GM12878 (cell line): ENCODE measurements at regions not wholly inside any gene's neighbourhood (a gene's known extent, or its start where the extent isn't known, plus 50 kb on each side); places are given as distances from the start of the nearest gene placed in this dataset.

Source experiments
- ATAC-seq: fragments of 200-7000 bp; cut with Tn5 transposase; 3 replicates; pipeline ENCODE4 v1.9.1; 2020; ENCODE audit warnings: mild to moderate bottlenecking, moderate library complexity
- BruUV-seq: library from RNA; stranded (reverse); fragments of 400-500 nt; replicated peaks from 2 replicates; lab custom pipeline; 2021; lab: Mats Ljungman, UMichigan
- CTCF ChIA-PET: fragments of 300-600 bp; sonication (Branson Sonifier 250); formaldehyde crosslinking; extraction: SDS; loops from one replicate; lab custom pipeline; 2021; ENCODE audit warnings: inconsistent platforms; lab: Yijun Ruan, JAX
- POLR2A ChIA-PET: fragments of 350-600 bp; formaldehyde crosslinking; extraction: SDS; loops from one replicate; lab custom pipeline; 2021; ENCODE audit warnings: inconsistent platforms; lab: Charles Lee
- RAD21 ChIA-PET: fragments of 300-600 bp; sonication (Branson Sonifier 250); formaldehyde crosslinking; loops from one replicate; lab custom pipeline; 2023; ENCODE audit warnings: antibody characterized with exemption; ENCODE audit not compliant: unreplicated experiment; lab: Charles Lee
- SMC1A ChIA-PET: fragments of 300-600 bp; sonication (Branson Sonifier 250); formaldehyde crosslinking; loops from one replicate; lab custom pipeline; 2023; ENCODE audit not compliant: unreplicated experiment, uncharacterized antibody; lab: Charles Lee
- DNase-seq: peaks from one replicate; pipeline ENCODE4 v3.0.0-alpha.2; 2011; ENCODE audit warnings: low read depth, low spot score
- FAIRE-seq: peaks from 3 replicates; lab custom pipeline; 2011; peaks lifted over from hg19 to GRCh38; lab: Jason Lieb, UNC
- H2AFZ ChIP-seq: 2 replicates; pipeline ENCODE4 v1.6.0; 2011; ENCODE audit warnings: low read depth, low read length, control low read depth; ENCODE audit not compliant: control insufficient read depth
- H3K27ac ChIP-seq: 2 replicates; pipeline ENCODE4 v1.5.1; 2011; ENCODE audit warnings: control low read depth; ENCODE audit not compliant: control insufficient read depth, insufficient read depth
- H3K27me3 ChIP-seq, 2 experiments: replicated peaks in 1 of 2; 2 replicates each; pipeline versions ENCODE4 v1.6.0 to v1.6.1; 2011; ENCODE audit warnings: low read length in 1 of 2; ENCODE audit not compliant: control insufficient read depth in 2 of 2, insufficient read depth in 2 of 2
- H3K36me3 ChIP-seq, 2 experiments: 2 replicates each; pipeline ENCODE4 v1.5.1; 2011; ENCODE audit warnings: low read length in 1 of 2; ENCODE audit not compliant: control insufficient read depth in 2 of 2, insufficient read depth in 2 of 2
- H3K4me1 ChIP-seq: 2 replicates; pipeline ENCODE4 v1.6.1; 2011; ENCODE audit warnings: mild to moderate bottlenecking, low read length, moderate library complexity, mixed read lengths; ENCODE audit not compliant: control insufficient read depth, insufficient read depth
- H3K4me2 ChIP-seq: 2 replicates; pipeline ENCODE4 v1.6.0; 2011; ENCODE audit warnings: control low read depth; ENCODE audit not compliant: control insufficient read depth, insufficient read depth
- H3K4me3 ChIP-seq: fragments of 200-600 bp; sonication (generic); 2 replicates; pipeline ENCODE4 v1.5.1; 2016
- H3K79me2 ChIP-seq: 2 replicates; pipeline ENCODE4 v1.6.0; 2011; ENCODE audit warnings: low read length; ENCODE audit not compliant: control insufficient read depth, insufficient read depth
- H3K9ac ChIP-seq: 2 replicates; pipeline ENCODE4 v1.8.0; 2011; ENCODE audit warnings: low read length, control low read depth, mixed read lengths; ENCODE audit not compliant: control insufficient read depth, insufficient read depth
- H3K9me3 ChIP-seq: replicated peaks from 3 replicates; pipeline ENCODE4 v1.5.1; 2011; ENCODE audit warnings: mild to moderate bottlenecking, low read length; ENCODE audit not compliant: control insufficient read depth, insufficient read depth
- H4K20me1 ChIP-seq: 2 replicates; pipeline ENCODE4 v1.6.0; 2011; ENCODE audit not compliant: control insufficient read depth, insufficient read depth
- ASH2L ChIP-seq: fragments of 300-600, 200-600 bp; sonication (generic); IDR thresholded peaks from 2 replicates; pipeline ENCODE4 v1.6.1; 2017; ENCODE audit warnings: low read depth, mild to moderate bottlenecking, borderline replicate concordance
- CBX5 ChIP-seq: sonication (generic); IDR thresholded peaks from 2 replicates; pipeline ENCODE4 v1.6.1; 2016; ENCODE audit warnings: low read depth, moderate library complexity, mild to moderate bottlenecking, inconsistent platforms
- CREB1 ChIP-seq: IDR thresholded peaks from 2 replicates; pipeline ENCODE4 v1.6.1; 2012; ENCODE audit warnings: low read depth, mild to moderate bottlenecking, inconsistent platforms
- CTCF ChIP-seq, 3 experiments: IDR thresholded peaks in 2 of 3; conservative IDR thresholded peaks in 1 of 3; 2 replicates each; pipeline ENCODE4 v1.5.1; 2011; ENCODE audit warnings: low read depth in 3 of 3, low read length in 3 of 3, mild to moderate bottlenecking in 3 of 3, control low read depth in 2 of 3, moderate library complexity in 2 of 3, inconsistent platforms in 1 of 3, mixed read lengths in 1 of 3; ENCODE audit not compliant: control insufficient read depth in 2 of 3, insufficient read depth in 1 of 3; ENCODE audit errors: extremely low read depth in 1 of 3
- DPF2 ChIP-seq: fragments of 450-650 bp; IDR thresholded peaks from 2 replicates; pipeline ENCODE4 v1.6.1; 2017; ENCODE audit warnings: mild to moderate bottlenecking
- FOS ChIP-seq: IDR thresholded peaks from 3 replicates; pipeline ENCODE4 v1.6.1; 2011; ENCODE audit warnings: borderline replicate concordance; ENCODE audit not compliant: insufficient read length; ENCODE audit errors: extremely low read depth
- IKZF1 ChIP-seq: fragments of 450-650 bp; conservative IDR thresholded peaks from 2 replicates; pipeline ENCODE4 v1.6.1; 2017; ENCODE audit warnings: antibody characterized with exemption, mild to moderate bottlenecking
- IRF4 ChIP-seq: IDR thresholded peaks from 2 replicates; pipeline ENCODE4 v1.6.1; 2011; ENCODE audit warnings: low read depth, low read length
- NFIC ChIP-seq: IDR thresholded peaks from 2 replicates; pipeline ENCODE4 v1.6.1; 2012; ENCODE audit warnings: low read depth, mild to moderate bottlenecking, inconsistent platforms, low read length, moderate library complexity
- RELA ChIP-seq: fragments of 450-650 bp; IDR thresholded peaks from 2 replicates; pipeline ENCODE4 v1.8.0; 2014; ENCODE audit warnings: borderline replicate concordance; ENCODE audit not compliant: partially characterized antibody
- WGBS: methylation state at CpG from one replicate; pipeline ENCODE4 v1.1.6; 2016; ENCODE audit warnings: low lambda C conversion rate; ENCODE audit not compliant: insufficient replicate concordance, insufficient coverage; ENCODE audit errors: missing lambda C conversion rate; 5-methylcytosine and 5-hydroxymethylcytosine counted together
- in situ Hi-C: fragments of 300-500 bp; cut with MboI; formaldehyde crosslinking; loops from 9 replicates; pipeline ENCODE4 v1.14.3; 2018; ENCODE audit warnings: mixed read lengths
- intact Hi-C: fragments of 100-400 bp; cut with micrococcal nuclease; formaldehyde crosslinking; loops from one replicate; pipeline ENCODE4 v1.14.2; 2022; ENCODE audit not compliant: unreplicated experiment
- TF ChIP-seq, protein P1 (sequence below): IDR thresholded peaks from 2 replicates; pipeline ENCODE4 v1.6.1; 2012; ENCODE audit warnings: low read depth, low read length, improper control_type of control experiment
- TF ChIP-seq, protein P2 (sequence below): IDR thresholded peaks from 2 replicates; pipeline ENCODE4 v1.6.1; 2011; ENCODE audit warnings: mild to moderate bottlenecking, low read depth, low read length, moderate library complexity; ENCODE audit not compliant: insufficient replicate concordance
- TF ChIP-seq, protein P3 (sequence below): IDR thresholded peaks from 2 replicates; pipeline ENCODE4 v1.6.1; 2011; ENCODE audit warnings: borderline replicate concordance, low read depth, mild to moderate bottlenecking, moderate library complexity, mixed read lengths, low read length; ENCODE audit not compliant: insufficient read depth; ENCODE audit errors: extremely low read length
- TF ChIP-seq, protein P4 (sequence below): fragments of 450-650 bp; IDR thresholded peaks from 2 replicates; pipeline ENCODE4 v1.6.1; 2016; ENCODE audit warnings: mild to moderate bottlenecking, moderate library complexity, borderline replicate concordance

GRCh38 chr20:22515264-22515663 is 69.1 kb downstream of the FOXA2 start (continued):
- TF ChIP-seq ASH2L (no peak), FOS (no peak), DPF2 (no peak), RELA (no peak)
- TF ChIP-seq, protein P1, sequence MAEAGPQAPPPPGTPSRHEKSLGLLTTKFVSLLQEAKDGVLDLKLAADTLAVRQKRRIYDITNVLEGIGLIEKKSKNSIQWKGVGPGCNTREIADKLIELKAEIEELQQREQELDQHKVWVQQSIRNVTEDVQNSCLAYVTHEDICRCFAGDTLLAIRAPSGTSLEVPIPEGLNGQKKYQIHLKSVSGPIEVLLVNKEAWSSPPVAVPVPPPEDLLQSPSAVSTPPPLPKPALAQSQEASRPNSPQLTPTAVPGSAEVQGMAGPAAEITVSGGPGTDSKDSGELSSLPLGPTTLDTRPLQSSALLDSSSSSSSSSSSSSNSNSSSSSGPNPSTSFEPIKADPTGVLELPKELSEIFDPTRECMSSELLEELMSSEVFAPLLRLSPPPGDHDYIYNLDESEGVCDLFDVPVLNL: no peak

DNA sequence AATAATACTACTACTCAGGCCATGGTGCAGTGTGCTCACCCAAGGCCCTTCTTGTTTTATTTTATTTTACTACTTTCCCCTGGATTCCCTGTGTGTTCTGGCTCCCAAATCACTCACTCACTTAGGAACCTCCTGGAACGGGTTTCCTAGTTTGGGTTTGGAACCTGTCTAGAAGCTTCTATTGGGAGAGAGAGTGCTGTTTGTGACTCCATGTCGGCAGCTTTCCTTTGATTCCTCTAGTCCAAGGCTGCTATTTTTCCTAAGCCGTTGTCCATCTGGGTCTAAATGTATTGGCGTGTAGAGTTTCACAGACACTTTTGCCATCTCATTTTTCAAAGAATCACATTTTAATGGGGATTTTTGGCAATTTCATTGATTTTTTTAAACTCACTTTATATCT is 70.8 kb downstream of the FOXA2 start:
- intact Hi-C loops: no loop called here
- Histone ChIP-seq H3K4me2 (no peak overlapping the region), H3K79me2 (no peaks in the 10 kb centered on the region), H2AFZ (no peak overlapping the region), H3K4me3 (no peak overlapping the region), H4K20me1 (no peaks in the 10 kb centered on the region), H3K9ac (no peak overlapping the region), H3K4me1 (no peaks in the 10 kb centered on the region), H3K36me3 (no peaks in the 10 kb centered on the region), H3K27ac (no peak overlapping the region), H3K27me3 (peaks cover 0 to 5% of the 10 kb centered on the region in 2 experiments; a peak in 2 of 4 replicates), H3K9me3 (no peaks in the 10 kb centered on the region)
- DNase-seq (no peak), ATAC-seq (no peak), FAIRE-seq (no peak)
- WGBS: 33% methylated on average over 4 of the region's 4 CpGs
- ChIA-PET RAD21 (no interaction called here), CTCF (no interaction called here), POLR2A (no interaction called here), SMC1A (no interaction called here)
- in situ Hi-C loops: no loop called here
- no TSS peak for BruUV-seq
- TF ChIP-seq CBX5 (no peak), NFIC (no peak), CREB1 (no peak), IKZF1 (no peak), CTCF (IDR thresholded peaks at IDR 0.05 in 2 of 3, conservative IDR thresholded peaks at IDR 0.05 in 1 of 3; ENCODE audit: control insufficient read depth in 2 of 3, extremely low read depth in 1 of 3, insufficient read depth in 1 of 3, low read depth in 3 of 3, low read length in 3 of 3) (no peak), IRF4 (no peak)
- TF ChIP-seq, protein P2, sequence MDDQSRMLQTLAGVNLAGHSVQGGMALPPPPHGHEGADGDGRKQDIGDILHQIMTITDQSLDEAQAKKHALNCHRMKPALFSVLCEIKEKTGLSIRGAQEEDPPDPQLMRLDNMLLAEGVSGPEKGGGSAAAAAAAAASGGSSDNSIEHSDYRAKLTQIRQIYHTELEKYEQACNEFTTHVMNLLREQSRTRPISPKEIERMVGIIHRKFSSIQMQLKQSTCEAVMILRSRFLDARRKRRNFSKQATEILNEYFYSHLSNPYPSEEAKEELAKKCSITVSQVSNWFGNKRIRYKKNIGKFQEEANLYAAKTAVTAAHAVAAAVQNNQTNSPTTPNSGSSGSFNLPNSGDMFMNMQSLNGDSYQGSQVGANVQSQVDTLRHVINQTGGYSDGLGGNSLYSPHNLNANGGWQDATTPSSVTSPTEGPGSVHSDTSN: no peak
- TF ChIP-seq, protein P3, sequence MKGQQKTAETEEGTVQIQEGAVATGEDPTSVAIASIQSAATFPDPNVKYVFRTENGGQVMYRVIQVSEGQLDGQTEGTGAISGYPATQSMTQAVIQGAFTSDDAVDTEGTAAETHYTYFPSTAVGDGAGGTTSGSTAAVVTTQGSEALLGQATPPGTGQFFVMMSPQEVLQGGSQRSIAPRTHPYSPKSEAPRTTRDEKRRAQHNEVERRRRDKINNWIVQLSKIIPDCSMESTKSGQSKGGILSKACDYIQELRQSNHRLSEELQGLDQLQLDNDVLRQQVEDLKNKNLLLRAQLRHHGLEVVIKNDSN: no peak
- TF ChIP-seq, protein P4, sequence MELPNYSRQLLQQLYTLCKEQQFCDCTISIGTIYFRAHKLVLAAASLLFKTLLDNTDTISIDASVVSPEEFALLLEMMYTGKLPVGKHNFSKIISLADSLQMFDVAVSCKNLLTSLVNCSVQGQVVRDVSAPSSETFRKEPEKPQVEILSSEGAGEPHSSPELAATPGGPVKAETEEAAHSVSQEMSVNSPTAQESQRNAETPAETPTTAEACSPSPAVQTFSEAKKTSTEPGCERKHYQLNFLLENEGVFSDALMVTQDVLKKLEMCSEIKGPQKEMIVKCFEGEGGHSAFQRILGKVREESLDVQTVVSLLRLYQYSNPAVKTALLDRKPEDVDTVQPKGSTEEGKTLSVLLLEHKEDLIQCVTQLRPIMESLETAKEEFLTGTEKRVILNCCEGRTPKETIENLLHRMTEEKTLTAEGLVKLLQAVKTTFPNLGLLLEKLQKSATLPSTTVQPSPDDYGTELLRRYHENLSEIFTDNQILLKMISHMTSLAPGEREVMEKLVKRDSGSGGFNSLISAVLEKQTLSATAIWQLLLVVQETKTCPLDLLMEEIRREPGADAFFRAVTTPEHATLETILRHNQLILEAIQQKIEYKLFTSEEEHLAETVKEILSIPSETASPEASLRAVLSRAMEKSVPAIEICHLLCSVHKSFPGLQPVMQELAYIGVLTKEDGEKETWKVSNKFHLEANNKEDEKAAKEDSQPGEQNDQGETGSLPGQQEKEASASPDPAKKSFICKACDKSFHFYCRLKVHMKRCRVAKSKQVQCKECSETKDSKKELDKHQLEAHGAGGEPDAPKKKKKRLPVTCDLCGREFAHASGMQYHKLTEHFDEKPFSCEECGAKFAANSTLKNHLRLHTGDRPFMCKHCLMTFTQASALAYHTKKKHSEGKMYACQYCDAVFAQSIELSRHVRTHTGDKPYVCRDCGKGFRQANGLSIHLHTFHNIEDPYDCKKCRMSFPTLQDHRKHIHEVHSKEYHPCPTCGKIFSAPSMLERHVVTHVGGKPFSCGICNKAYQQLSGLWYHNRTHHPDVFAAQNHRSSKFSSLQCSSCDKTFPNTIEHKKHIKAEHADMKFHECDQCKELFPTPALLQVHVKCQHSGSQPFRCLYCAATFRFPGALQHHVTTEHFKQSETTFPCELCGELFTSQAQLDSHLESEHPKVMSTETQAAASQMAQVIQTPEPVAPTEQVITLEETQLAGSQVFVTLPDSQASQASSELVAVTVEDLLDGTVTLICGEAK: no peak
